ENCODE measurements at regions not wholly inside any gene's neighbourhood (a gene's known extent, or its start where the extent isn't known, plus 50 kb on each side); places are given as distances from the start of the nearest gene placed in this dataset.

DNA sequence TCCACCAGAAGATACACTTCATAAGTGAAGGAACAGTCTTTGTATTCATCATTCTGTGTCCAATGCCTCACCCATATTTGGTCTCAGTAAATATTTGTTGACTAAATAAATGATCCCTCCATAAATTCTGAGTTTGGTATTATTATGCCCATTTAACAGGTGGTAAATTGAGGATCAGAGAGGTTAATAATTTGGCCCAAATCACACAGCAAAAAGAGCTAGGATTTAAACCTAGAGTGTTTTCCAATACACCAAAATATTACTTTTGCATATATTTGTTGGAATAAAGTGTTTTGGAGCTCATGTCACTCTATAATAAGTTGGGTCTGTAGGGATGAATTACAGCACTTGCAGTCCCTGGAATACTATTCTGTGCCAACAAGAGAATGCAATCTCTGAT is 470.3 kb downstream of the ARHGEF28 start:
- no peak overlapping the region for H3K4me3 ChIP-seq
- Mint-ChIP-seq H3K9me3 (peaks cover 7% of the 10 kb centered on the region), H3K36me3 (no peaks in the 10 kb centered on the region), H3K4me3 (no peak overlapping the region), H3K4me1 (no peaks in the 10 kb centered on the region), H3K27me3 (ENCODE audit: insufficient read depth, low read depth) (peaks cover 2% of the 10 kb centered on the region), H3K27ac (no peak overlapping the region)
- peaks cover 3% of the 10 kb centered on the region for H3K36me3 ChIP-seq
- no peaks in the 10 kb centered on the region for H3K79me2 ChIP-seq (ENCODE audit: low read depth)
- TF ChIP-seq EZH2 (IDR thresholded peaks at IDR 0.05), result no peak
- TF ChIP-seq, protein P1, sequence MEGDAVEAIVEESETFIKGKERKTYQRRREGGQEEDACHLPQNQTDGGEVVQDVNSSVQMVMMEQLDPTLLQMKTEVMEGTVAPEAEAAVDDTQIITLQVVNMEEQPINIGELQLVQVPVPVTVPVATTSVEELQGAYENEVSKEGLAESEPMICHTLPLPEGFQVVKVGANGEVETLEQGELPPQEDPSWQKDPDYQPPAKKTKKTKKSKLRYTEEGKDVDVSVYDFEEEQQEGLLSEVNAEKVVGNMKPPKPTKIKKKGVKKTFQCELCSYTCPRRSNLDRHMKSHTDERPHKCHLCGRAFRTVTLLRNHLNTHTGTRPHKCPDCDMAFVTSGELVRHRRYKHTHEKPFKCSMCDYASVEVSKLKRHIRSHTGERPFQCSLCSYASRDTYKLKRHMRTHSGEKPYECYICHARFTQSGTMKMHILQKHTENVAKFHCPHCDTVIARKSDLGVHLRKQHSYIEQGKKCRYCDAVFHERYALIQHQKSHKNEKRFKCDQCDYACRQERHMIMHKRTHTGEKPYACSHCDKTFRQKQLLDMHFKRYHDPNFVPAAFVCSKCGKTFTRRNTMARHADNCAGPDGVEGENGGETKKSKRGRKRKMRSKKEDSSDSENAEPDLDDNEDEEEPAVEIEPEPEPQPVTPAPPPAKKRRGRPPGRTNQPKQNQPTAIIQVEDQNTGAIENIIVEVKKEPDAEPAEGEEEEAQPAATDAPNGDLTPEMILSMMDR (IDR thresholded peaks at IDR 0.05), result no peak
- TF ChIP-seq EZH2phosphoT487 (IDR thresholded peaks at IDR 0.05), result no peak
- peaks cover 5% of the 10 kb centered on the region for H3K9me3 ChIP-seq (ENCODE audit: low read depth)
- H3K27ac ChIP-seq, result no peak overlapping the region
- no peaks in the 10 kb centered on the region for H4K20me1 ChIP-seq (ENCODE audit: low read depth)
- H3K9ac ChIP-seq, result no peak overlapping the region
- no peak overlapping the region for H2AFZ ChIP-seq (replicated peaks)
- H3K4me2 ChIP-seq, result no peak overlapping the region
- H3K27me3 ChIP-seq, result no peaks in the 10 kb centered on the region
- H3K4me1 ChIP-seq, result no peaks in the 10 kb centered on the region
- no peaks in the 10 kb centered on the region for H3F3A ChIP-seq (ENCODE audit: low read depth)
- DNase-seq (ENCODE audit: low spot score), result no peak

DNA sequence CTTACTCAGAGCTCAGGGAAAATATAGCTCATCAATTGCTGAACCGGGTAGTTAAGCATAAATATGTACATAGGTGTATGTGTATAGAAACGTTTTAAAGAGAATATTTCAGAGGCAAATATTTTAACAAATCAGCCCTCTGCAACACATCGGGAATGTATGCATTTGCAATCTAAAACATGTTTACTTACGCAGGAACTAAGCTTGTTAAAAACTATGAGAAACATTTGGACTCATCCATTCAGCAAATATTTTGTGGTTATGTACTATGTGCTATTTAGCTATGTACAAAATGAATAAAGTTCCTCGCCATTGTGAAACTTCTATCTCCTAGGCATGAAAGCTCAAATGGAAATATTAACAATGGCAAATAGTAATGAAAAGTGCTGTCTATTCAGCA is 469.9 kb downstream of the ARHGEF28 start:
- Mint-ChIP-seq H3K9me3 (peaks cover 7% of the 10 kb centered on the region), H3K4me1 (no peaks in the 10 kb centered on the region), H3K27me3 (ENCODE audit: insufficient read depth, low read depth) (peaks cover 2% of the 10 kb centered on the region), H3K4me3 (no peak overlapping the region), H3K27ac (no peak overlapping the region), H3K36me3 (no peaks in the 10 kb centered on the region)
- no peak overlapping the region for H3K27ac ChIP-seq
- no peak for DNase-seq (ENCODE audit: low spot score)
- H3K9me3 ChIP-seq (ENCODE audit: low read depth), result peaks cover 5% of the 10 kb centered on the region
- no peak overlapping the region for H3K4me3 ChIP-seq
- no peaks in the 10 kb centered on the region for H3K4me1 ChIP-seq
- H4K20me1 ChIP-seq (ENCODE audit: low read depth), result no peaks in the 10 kb centered on the region
- H3K9ac ChIP-seq, result no peak overlapping the region
- no peak overlapping the region for H3K4me2 ChIP-seq
- no peak overlapping the region for H2AFZ ChIP-seq (replicated peaks)
- no peaks in the 10 kb centered on the region for H3K27me3 ChIP-seq
- peaks cover 3% of the 10 kb centered on the region for H3K36me3 ChIP-seq
- no peak for TF ChIP-seq EZH2phosphoT487 (IDR thresholded peaks at IDR 0.05)
- TF ChIP-seq EZH2 (IDR thresholded peaks at IDR 0.05), result no peak
- TF ChIP-seq, protein P1 (IDR thresholded peaks at IDR 0.05), result no peak
- no peaks in the 10 kb centered on the region for H3K79me2 ChIP-seq (ENCODE audit: low read depth)
- H3F3A ChIP-seq (ENCODE audit: low read depth), result no peaks in the 10 kb centered on the region

DNA sequence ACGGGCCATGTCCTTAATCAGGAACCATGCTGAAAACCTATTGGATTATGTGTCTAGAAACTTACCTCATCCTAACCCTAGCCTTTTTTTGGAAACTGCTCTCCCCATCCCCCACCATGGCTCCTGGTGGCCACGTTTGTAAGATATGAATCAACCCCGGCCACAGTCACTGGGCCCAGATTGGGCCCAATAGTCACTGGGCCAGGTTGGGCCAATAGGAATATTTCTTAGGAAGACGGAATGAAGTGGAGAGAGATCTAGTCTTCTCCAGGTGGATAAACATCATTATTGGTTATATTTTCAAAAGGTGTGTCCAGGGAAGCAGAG is 468.7 kb downstream of the ARHGEF28 start:
- H3K27ac Mint-ChIP-seq, result no peak overlapping the region
- H3F3A ChIP-seq (ENCODE audit: low read depth), result no peaks in the 10 kb centered on the region

More for the DNA sequence above, 468.7 kb downstream of the ARHGEF28 start:
- Histone ChIP-seq H3K36me3 (peaks cover 3% of the 10 kb centered on the region), H3K27ac (no peak overlapping the region), H3K4me3 (no peak overlapping the region), H2AFZ (replicated peaks) (no peak overlapping the region), H4K20me1 (ENCODE audit: low read depth) (no peaks in the 10 kb centered on the region), H3K4me1 (no peaks in the 10 kb centered on the region), H3K4me2 (no peak overlapping the region), H3K9me3 (ENCODE audit: low read depth) (peaks cover 2% of the 10 kb centered on the region), H3K79me2 (ENCODE audit: low read depth) (no peaks in the 10 kb centered on the region), H3K27me3 (no peaks in the 10 kb centered on the region), H3K9ac (no peak overlapping the region)
- Mint-ChIP-seq H3K4me1 (no peaks in the 10 kb centered on the region), H3K4me3 (no peak overlapping the region), H3K36me3 (no peaks in the 10 kb centered on the region), H3K27me3 (ENCODE audit: insufficient read depth, low read depth) (peaks cover 2% of the 10 kb centered on the region), H3K9me3 (peaks cover 7% of the 10 kb centered on the region)
- DNase-seq (ENCODE audit: low spot score), result no peak
- TF ChIP-seq, protein P1 (IDR thresholded peaks at IDR 0.05), result no peak
- TF ChIP-seq EZH2 (IDR thresholded peaks at IDR 0.05) (no peak), EZH2phosphoT487 (IDR thresholded peaks at IDR 0.05) (no peak)
